ENCODE measurements at regions not wholly inside any gene's neighbourhood (a gene's known extent, or its start where the extent isn't known, plus 50 kb on each side); places are given as distances from the start of the nearest gene placed in this dataset.
"Not testable (repeated sequence)": the region's sequence is repeated elsewhere in the genome, so short reads cannot be mapped to it uniquely, and the experiment has no call there.

- intact Hi-C loops (cut with micrococcal nuclease; ENCODE audit: unreplicated experiment), result no loop called here
- H3K4me3 Mint-ChIP-seq (ENCODE audit: low read depth, unreplicated experiment), result no peak overlapping the region
- H3K27ac Mint-ChIP-seq (ENCODE audit: unreplicated experiment), result no peak overlapping the region
- no peaks in the 10 kb centered on the region for H3K9me3 Mint-ChIP-seq (ENCODE audit: low read depth, unreplicated experiment)
- CTCF ChIA-PET, result no interaction called here
- peaks cover 95% of the 10 kb centered on the region for H3K27me3 Mint-ChIP-seq (ENCODE audit: unreplicated experiment)
- H3K36me3 Mint-ChIP-seq (ENCODE audit: insufficient read depth, unreplicated experiment), result no peaks in the 10 kb centered on the region
- TF ChIP-seq CTCF (IDR thresholded peaks at IDR 0.05; ENCODE audit: unreplicated experiment), result no peak
- no TSS peak for BruUV-seq (replicated peaks)
- no peak for DNase-seq
- H3K4me1 Mint-ChIP-seq (ENCODE audit: low read depth, unreplicated experiment), result no peaks in the 10 kb centered on the region
Observed at GRCh38 chr20:40899344-40899743, 129.3 kb upstream of the TOP1 start.

DNA sequence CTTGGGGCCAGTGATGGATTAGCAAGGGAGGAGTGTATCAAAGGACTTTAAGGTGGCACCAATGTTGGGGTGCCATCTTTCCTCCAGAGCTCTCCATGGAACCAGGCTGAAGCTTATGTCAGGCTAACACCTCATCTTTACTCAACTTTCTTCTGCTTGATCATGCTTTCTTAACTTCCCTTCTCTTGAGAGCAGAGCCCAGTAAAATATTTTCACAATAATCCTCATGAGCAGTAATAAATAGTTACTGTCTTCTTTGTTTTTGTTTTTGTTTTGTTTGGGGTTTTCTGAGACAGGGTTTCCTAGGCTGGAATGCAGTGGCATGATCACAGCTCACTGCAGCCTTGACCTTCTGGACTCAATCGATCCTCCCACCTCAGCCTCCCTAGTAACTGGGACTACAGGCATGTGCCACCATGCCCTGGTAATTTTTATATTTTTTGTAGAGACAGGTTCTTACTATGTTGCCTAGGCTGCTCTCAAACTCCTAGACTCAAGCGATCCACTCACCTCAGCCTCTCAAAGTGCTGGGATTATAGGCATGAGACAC, 127.9 kb upstream of the TOP1 start:
- CTCF ChIA-PET, result no interaction called here
- H3K4me3 Mint-ChIP-seq (ENCODE audit: low read depth, unreplicated experiment), result no peak overlapping the region

DNA sequence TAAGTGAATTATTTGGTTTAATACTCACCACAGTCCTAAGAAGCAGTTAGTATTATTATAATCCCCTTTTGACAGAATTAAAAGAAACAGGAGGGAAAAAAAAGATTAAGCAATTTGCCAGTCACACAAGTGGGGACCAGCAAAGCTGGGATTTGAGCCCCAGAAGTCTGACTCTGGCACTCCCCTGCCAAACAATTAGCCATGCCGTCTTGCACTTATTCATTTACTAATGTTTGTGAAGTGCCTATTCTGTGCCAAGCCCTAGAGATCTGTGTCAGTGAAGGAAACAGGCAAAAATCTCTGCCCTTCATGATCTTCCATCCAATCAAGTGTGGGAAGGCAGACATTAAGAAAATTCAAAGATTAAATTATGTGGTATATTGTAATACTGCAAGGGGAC, 126.0 kb upstream of the TOP1 start:
- H3K27me3 Mint-ChIP-seq (ENCODE audit: unreplicated experiment), result peaks cover 87% of the 10 kb centered on the region
- DNase-seq, result no peak
- no peak for TF ChIP-seq CTCF (IDR thresholded peaks at IDR 0.05; ENCODE audit: unreplicated experiment)
- intact Hi-C loops (cut with micrococcal nuclease; ENCODE audit: unreplicated experiment), result no loop called here
- H3K9me3 Mint-ChIP-seq (ENCODE audit: low read depth, unreplicated experiment), result no peaks in the 10 kb centered on the region
- no peaks in the 10 kb centered on the region for H3K36me3 Mint-ChIP-seq (ENCODE audit: insufficient read depth, unreplicated experiment)
- no peak overlapping the region for H3K4me3 Mint-ChIP-seq (ENCODE audit: low read depth, unreplicated experiment)
- H3K27ac Mint-ChIP-seq (ENCODE audit: unreplicated experiment), result no peak overlapping the region
- no TSS peak for BruUV-seq (replicated peaks)
- CTCF ChIA-PET, result interaction anchor here (0.7 kb wide), 1 partner anchor 10 kb away, joined by 3 read pairs; no protein-coding TSS in a partner anchor
- H3K4me1 Mint-ChIP-seq (ENCODE audit: low read depth, unreplicated experiment), result no peaks in the 10 kb centered on the region

More for the DNA sequence above, 127.9 kb upstream of the TOP1 start:
- BruUV-seq (replicated peaks), result no TSS peak
- H3K9me3 Mint-ChIP-seq (ENCODE audit: low read depth, unreplicated experiment), result no peaks in the 10 kb centered on the region
- intact Hi-C loops (cut with micrococcal nuclease; ENCODE audit: unreplicated experiment), result no loop called here
- peaks cover 87% of the 10 kb centered on the region for H3K27me3 Mint-ChIP-seq (ENCODE audit: unreplicated experiment)
- TF ChIP-seq CTCF (IDR thresholded peaks at IDR 0.05; ENCODE audit: unreplicated experiment), result no peak
- no peaks in the 10 kb centered on the region for H3K4me1 Mint-ChIP-seq (ENCODE audit: low read depth, unreplicated experiment)
- no peak overlapping the region for H3K27ac Mint-ChIP-seq (ENCODE audit: unreplicated experiment)
- H3K36me3 Mint-ChIP-seq (ENCODE audit: insufficient read depth, unreplicated experiment), result no peaks in the 10 kb centered on the region
- DNase-seq, result no peak

- TF ChIP-seq CTCF (IDR thresholded peaks at IDR 0.05; ENCODE audit: unreplicated experiment), result no peak
- H3K9me3 Mint-ChIP-seq (ENCODE audit: low read depth, unreplicated experiment), result no peaks in the 10 kb centered on the region
- DNase-seq, result no peak
- CTCF ChIA-PET, result no interaction called here
- H3K4me1 Mint-ChIP-seq (ENCODE audit: low read depth, unreplicated experiment), result no peaks in the 10 kb centered on the region
- H3K4me3 Mint-ChIP-seq (ENCODE audit: low read depth, unreplicated experiment), result no peak overlapping the region
- peaks cover 54% of the 10 kb centered on the region for H3K27me3 Mint-ChIP-seq (ENCODE audit: unreplicated experiment)
- no TSS peak for BruUV-seq (replicated peaks)
- intact Hi-C loops (cut with micrococcal nuclease; ENCODE audit: unreplicated experiment), result no loop called here
- no peaks in the 10 kb centered on the region for H3K36me3 Mint-ChIP-seq (ENCODE audit: insufficient read depth, unreplicated experiment)
- no peak overlapping the region for H3K27ac Mint-ChIP-seq (ENCODE audit: unreplicated experiment)
Observed at GRCh38 chr20:40908309-40908708, 120.3 kb upstream of the TOP1 start.

DNA sequence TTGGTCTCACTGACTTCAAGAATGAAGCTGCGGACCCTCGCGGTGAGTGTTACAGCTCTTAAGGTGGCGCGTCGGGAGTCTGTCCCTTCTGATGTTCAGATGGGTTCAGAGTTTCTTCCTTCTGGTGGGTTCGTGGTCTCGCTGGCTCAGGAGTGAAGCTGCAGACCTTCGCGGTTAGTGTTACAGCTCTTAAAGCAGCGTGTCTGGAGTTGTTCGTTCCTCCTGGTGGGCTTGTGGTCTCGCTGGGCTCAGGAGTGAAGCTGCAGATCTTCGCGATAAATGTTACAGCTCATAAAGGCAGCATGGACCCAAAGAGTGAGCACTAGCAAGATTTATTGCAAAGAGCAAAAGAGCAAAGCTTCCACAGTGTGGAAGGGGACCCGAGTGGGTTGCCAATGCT, 119.1 kb upstream of the TOP1 start:
- H3K27me3 Mint-ChIP-seq (ENCODE audit: unreplicated experiment), result peaks cover 49% of the 10 kb centered on the region
- intact Hi-C loops (cut with micrococcal nuclease; ENCODE audit: unreplicated experiment); H3K4me3 Mint-ChIP-seq (ENCODE audit: low read depth, unreplicated experiment); DNase-seq; H3K27ac Mint-ChIP-seq (ENCODE audit: unreplicated experiment); BruUV-seq (replicated peaks); H3K9me3 Mint-ChIP-seq (ENCODE audit: low read depth, unreplicated experiment); H3K4me1 Mint-ChIP-seq (ENCODE audit: low read depth, unreplicated experiment); H3K36me3 Mint-ChIP-seq (ENCODE audit: insufficient read depth, unreplicated experiment); CTCF ChIA-PET: not testable (repeated sequence)

DNA sequence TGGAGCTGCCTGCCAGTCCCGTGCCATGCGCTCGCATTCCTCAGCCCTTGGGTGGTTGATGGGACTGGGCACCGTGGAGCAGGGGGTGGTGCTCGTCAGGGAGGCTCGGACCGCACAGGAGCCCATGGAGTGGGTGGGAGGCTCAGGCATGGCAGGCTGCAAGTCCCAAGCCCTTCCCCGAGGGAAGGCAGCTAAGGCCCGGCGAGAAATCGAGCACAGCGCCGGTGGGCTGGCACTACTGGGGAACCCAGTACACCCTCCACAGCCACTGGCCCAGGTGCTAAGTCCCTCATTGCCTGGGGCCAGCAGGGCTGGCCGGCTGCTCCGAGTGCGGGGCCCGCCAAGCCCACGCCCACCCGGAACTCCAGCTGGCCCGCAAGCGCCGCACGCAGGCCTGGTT, 118.2 kb upstream of the TOP1 start:
- H3K9me3 Mint-ChIP-seq (ENCODE audit: low read depth, unreplicated experiment); BruUV-seq (replicated peaks); intact Hi-C loops (cut with micrococcal nuclease; ENCODE audit: unreplicated experiment); H3K36me3 Mint-ChIP-seq (ENCODE audit: insufficient read depth, unreplicated experiment); H3K4me3 Mint-ChIP-seq (ENCODE audit: low read depth, unreplicated experiment); H3K27ac Mint-ChIP-seq (ENCODE audit: unreplicated experiment); CTCF ChIA-PET; DNase-seq; H3K4me1 Mint-ChIP-seq (ENCODE audit: low read depth, unreplicated experiment): not testable (repeated sequence)
- peaks cover 47% of the 10 kb centered on the region for H3K27me3 Mint-ChIP-seq (ENCODE audit: unreplicated experiment)

DNA sequence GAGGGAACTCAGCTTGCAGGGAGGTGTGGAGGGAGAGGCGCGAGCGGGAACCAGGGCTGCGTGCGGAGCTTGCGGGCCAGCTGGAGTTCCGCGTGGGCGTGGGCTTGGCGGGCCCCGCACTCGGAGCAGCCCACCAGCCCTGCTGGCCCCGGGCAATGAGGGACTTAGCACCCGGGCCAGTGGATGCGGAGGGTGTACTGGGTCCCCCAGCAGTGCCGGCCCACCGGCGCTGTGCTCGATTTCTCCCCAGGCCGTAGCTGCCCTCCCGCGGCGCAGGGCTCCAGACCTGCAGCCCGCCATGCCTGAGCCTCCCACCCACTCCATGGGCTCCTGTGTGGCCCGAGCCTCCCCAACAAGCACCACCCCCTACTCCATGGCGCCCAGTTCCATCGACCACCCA, 117.5 kb upstream of the TOP1 start:
- DNase-seq; CTCF ChIA-PET; H3K27ac Mint-ChIP-seq (ENCODE audit: unreplicated experiment); H3K4me1 Mint-ChIP-seq (ENCODE audit: low read depth, unreplicated experiment); BruUV-seq (replicated peaks); H3K36me3 Mint-ChIP-seq (ENCODE audit: insufficient read depth, unreplicated experiment); H3K9me3 Mint-ChIP-seq (ENCODE audit: low read depth, unreplicated experiment); intact Hi-C loops (cut with micrococcal nuclease; ENCODE audit: unreplicated experiment); H3K4me3 Mint-ChIP-seq (ENCODE audit: low read depth, unreplicated experiment): not testable (repeated sequence)
- peaks cover 40% of the 10 kb centered on the region for H3K27me3 Mint-ChIP-seq (ENCODE audit: unreplicated experiment)

Data from Calu3 (cell line).